Keratinocyte (primary cell): ENCODE measurements at regions not wholly inside any gene's neighbourhood (a gene's known extent, or its start where the extent isn't known, plus 50 kb on each side); places are given as distances from the start of the nearest gene placed in this dataset.

Source experiments
- DNase-seq: peaks from one replicate; pipeline ENCODE4 v3.0.0-alpha.2; 2011; ENCODE audit warnings: low read depth, missing footprints, low spot score
- FAIRE-seq: peaks from 2 replicates; lab custom pipeline; 2011; peaks lifted over from hg19 to GRCh38; lab: Jason Lieb, UNC
- H2AFZ ChIP-seq: 2 replicates; pipeline ENCODE4 v1.6.0; 2012; ENCODE audit warnings: low read length, control low read depth, inconsistent platforms; ENCODE audit not compliant: control insufficient read depth
- H3K27ac ChIP-seq: 2 replicates; pipeline ENCODE4 v1.5.1; 2011; ENCODE audit warnings: low read length; ENCODE audit not compliant: control insufficient read depth, insufficient read depth
- H3K27me3 ChIP-seq: 3 replicates; pipeline ENCODE4 v1.6.0; 2011; ENCODE audit warnings: low read length; ENCODE audit not compliant: control insufficient read depth, insufficient read depth; ENCODE audit errors: extremely low read depth
- H3K36me3 ChIP-seq, 2 experiments: 2 replicates in 1 of 2; 3 replicates in 1 of 2; pipeline ENCODE4 v1.5.1; 2011; ENCODE audit warnings: low read length in 2 of 2, mild to moderate bottlenecking in 1 of 2; ENCODE audit not compliant: control insufficient read depth in 2 of 2, insufficient read depth in 2 of 2; ENCODE audit errors: extremely low read depth in 1 of 2
- H3K4me1 ChIP-seq: 3 replicates; pipeline ENCODE4 v1.5.1; 2011; ENCODE audit warnings: low read length; ENCODE audit not compliant: control insufficient read depth, insufficient read depth; ENCODE audit errors: extremely low read depth
- H3K4me2 ChIP-seq: 3 replicates; pipeline ENCODE4 v1.6.0; 2011; ENCODE audit warnings: low read depth, low read length; ENCODE audit not compliant: control insufficient read depth, insufficient read depth; ENCODE audit errors: extremely low read depth
- H3K4me3 ChIP-seq, 3 experiments: fragments of 200-600 bp in 1 of 3; sonication (generic) in 1 of 3; 2 replicates in 2 of 3; 3 replicates in 1 of 3; pipeline ENCODE4 v1.5.1; 2011 to 2016; ENCODE audit warnings: low read length in 3 of 3, mild to moderate bottlenecking in 3 of 3, control low read depth in 2 of 3, inconsistent platforms in 1 of 3, low read depth in 1 of 3, mixed read lengths in 1 of 3, mixed run types in 1 of 3, moderate library complexity in 1 of 3; ENCODE audit not compliant: control insufficient read depth in 2 of 3, insufficient read depth in 2 of 3; ENCODE audit errors: extremely low read depth in 1 of 3
- H3K79me2 ChIP-seq: 2 replicates; pipeline ENCODE4 v1.6.0; 2012; ENCODE audit warnings: low read length; ENCODE audit not compliant: control insufficient read depth, insufficient read depth
- H3K9ac ChIP-seq: 3 replicates; pipeline ENCODE4 v1.6.0; 2011; ENCODE audit warnings: low read length; ENCODE audit not compliant: control insufficient read depth, insufficient read depth; ENCODE audit errors: extremely low read depth
- H3K9me1 ChIP-seq: 3 replicates; pipeline ENCODE4 v1.6.0; 2011; ENCODE audit warnings: low read length; ENCODE audit not compliant: control insufficient read depth, insufficient read depth; ENCODE audit errors: extremely low read depth
- H3K9me3 ChIP-seq: 2 replicates; pipeline ENCODE4 v1.5.1; 2012; ENCODE audit warnings: low read depth, low read length; ENCODE audit not compliant: control insufficient read depth
- H4K20me1 ChIP-seq: 3 replicates; pipeline ENCODE4 v1.6.0; 2011; ENCODE audit warnings: low read length; ENCODE audit not compliant: control insufficient read depth, insufficient read depth; ENCODE audit errors: extremely low read depth
- EZH2 ChIP-seq: IDR thresholded peaks from one replicate; pipeline ENCODE4 v1.6.1; 2012; ENCODE audit warnings: inconsistent platforms, mild to moderate bottlenecking, low read length, moderate library complexity
- dilution Hi-C: fragments of 300-500 bp; cut with MboI; formaldehyde crosslinking; loops from one replicate; pipeline ENCODE4 v1.7.0; 2020; ENCODE audit warnings: low sequenced_read_pairs; ENCODE audit not compliant: extremely low pct_ligation_motif_present
- TF ChIP-seq, protein P1 (sequence below), 3 experiments: IDR thresholded peaks in 1 of 3; conservative IDR thresholded peaks in 1 of 3; optimal IDR thresholded peaks in 1 of 3; 2 replicates in 2 of 3; 3 replicates in 1 of 3; pipeline versions ENCODE3 to v1.5.1; 2011; ENCODE audit warnings: low read length in 3 of 3, mild to moderate bottlenecking in 3 of 3, moderate library complexity in 2 of 3, control low read depth in 1 of 3, inconsistent platforms in 1 of 3; ENCODE audit not compliant: insufficient read depth in 2 of 3; ENCODE audit errors: extremely low read depth in 1 of 3

GRCh38 chr6:137405806-137406205 is 88.4 kb downstream of the OLIG3 start:
- no peak for FAIRE-seq
- TF ChIP-seq, protein P1, sequence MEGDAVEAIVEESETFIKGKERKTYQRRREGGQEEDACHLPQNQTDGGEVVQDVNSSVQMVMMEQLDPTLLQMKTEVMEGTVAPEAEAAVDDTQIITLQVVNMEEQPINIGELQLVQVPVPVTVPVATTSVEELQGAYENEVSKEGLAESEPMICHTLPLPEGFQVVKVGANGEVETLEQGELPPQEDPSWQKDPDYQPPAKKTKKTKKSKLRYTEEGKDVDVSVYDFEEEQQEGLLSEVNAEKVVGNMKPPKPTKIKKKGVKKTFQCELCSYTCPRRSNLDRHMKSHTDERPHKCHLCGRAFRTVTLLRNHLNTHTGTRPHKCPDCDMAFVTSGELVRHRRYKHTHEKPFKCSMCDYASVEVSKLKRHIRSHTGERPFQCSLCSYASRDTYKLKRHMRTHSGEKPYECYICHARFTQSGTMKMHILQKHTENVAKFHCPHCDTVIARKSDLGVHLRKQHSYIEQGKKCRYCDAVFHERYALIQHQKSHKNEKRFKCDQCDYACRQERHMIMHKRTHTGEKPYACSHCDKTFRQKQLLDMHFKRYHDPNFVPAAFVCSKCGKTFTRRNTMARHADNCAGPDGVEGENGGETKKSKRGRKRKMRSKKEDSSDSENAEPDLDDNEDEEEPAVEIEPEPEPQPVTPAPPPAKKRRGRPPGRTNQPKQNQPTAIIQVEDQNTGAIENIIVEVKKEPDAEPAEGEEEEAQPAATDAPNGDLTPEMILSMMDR (optimal IDR thresholded peaks at IDR 0.05 in 1 of 3, IDR thresholded peaks at IDR 0.05 in 1 of 3, conservative IDR thresholded peaks at IDR 0.05 in 1 of 3; ENCODE audit: extremely low read depth in 1 of 3, insufficient read depth in 2 of 3, low read length in 3 of 3), result no peak
- TF ChIP-seq EZH2, result no peak
- Histone ChIP-seq H3K9me3 (no peaks in the 10 kb centered on the region), H2AFZ (no peak overlapping the region), H3K4me1 (no peaks in the 10 kb centered on the region), H3K27me3 (peaks cover 3% of the 10 kb centered on the region), H3K27ac (no peak overlapping the region), H3K36me3 (no peaks in the 10 kb centered on the region), H3K79me2 (no peaks in the 10 kb centered on the region), H3K9ac (no peak overlapping the region), H3K4me3 (no peak overlapping the region), H3K4me2 (no peak overlapping the region), H4K20me1 (no peaks in the 10 kb centered on the region), H3K9me1 (no peaks in the 10 kb centered on the region)
- no peak for DNase-seq
- dilution Hi-C loops, result no loop called here

- Histone ChIP-seq H3K36me3 (no peaks in the 10 kb centered on the region), H3K79me2 (no peaks in the 10 kb centered on the region), H3K9me3 (no peaks in the 10 kb centered on the region), H3K4me1 (no peaks in the 10 kb centered on the region), H3K27me3 (peaks cover 3% of the 10 kb centered on the region), H4K20me1 (no peaks in the 10 kb centered on the region), H3K4me2 (no peak overlapping the region), H3K4me3 (no peak overlapping the region), H2AFZ (no peak overlapping the region), H3K9me1 (no peaks in the 10 kb centered on the region), H3K27ac (no peak overlapping the region), H3K9ac (no peak overlapping the region)
- DNase-seq (no peak), FAIRE-seq (no peak)
- TF ChIP-seq EZH2, result no peak
- TF ChIP-seq, protein P1 (optimal IDR thresholded peaks at IDR 0.05 in 1 of 3, IDR thresholded peaks at IDR 0.05 in 1 of 3, conservative IDR thresholded peaks at IDR 0.05 in 1 of 3; ENCODE audit: extremely low read depth in 1 of 3, insufficient read depth in 2 of 3, low read length in 3 of 3), result no peak
- dilution Hi-C loops, result no loop called here
These were observed 90.3 kb downstream of the OLIG3 start for GRCh38 chr6:137403855-137404254.
